Upper lobe of left lung (tissue), 4 donors: ENCODE measurements at regions not wholly inside any gene's neighbourhood (a gene's known extent, or its start where the extent isn't known, plus 50 kb on each side); places are given as distances from the start of the nearest gene placed in this dataset.

Source experiments
- CTCF ChIP-seq, 6 experiments: fragments of 450-650 bp in 4 of 6; fragments of 200-600 bp in 2 of 6; sonication (generic) in 2 of 6; IDR thresholded peaks; one replicate each; pipeline ENCODE4 v1.5.1; 2016 to 2019; ENCODE audit warnings: antibody characterized with exemption in 6 of 6
- EP300 ChIP-seq, 4 donors: sonication (generic); formaldehyde crosslinking; IDR thresholded peaks; one replicate each; pipeline ENCODE4 v1.5.1; 2017; ENCODE audit warnings: antibody characterized with exemption in 4 of 4, control low read depth in 2 of 4
- POLR2A ChIP-seq, 4 donors: fragments of 450-650 bp; IDR thresholded peaks; one replicate each; pipeline ENCODE4 v1.5.1; 2016 to 2017; ENCODE audit warnings: antibody characterized with exemption in 4 of 4, mild to moderate bottlenecking in 2 of 4
- POLR2AphosphoS5 ChIP-seq, 2 donors: sonication (generic); formaldehyde crosslinking; IDR thresholded peaks; one replicate each; pipeline ENCODE4 v1.5.1; 2017; ENCODE audit warnings: antibody characterized with exemption in 2 of 2

- TF ChIP-seq POLR2A (IDR thresholded peaks at IDR 0.05): no peak
- no peak for TF ChIP-seq CTCF (IDR thresholded peaks at IDR 0.05)
- TF ChIP-seq EP300 (IDR thresholded peaks at IDR 0.05): no peak
- no peak for TF ChIP-seq POLR2AphosphoS5 (IDR thresholded peaks at IDR 0.05)
These were observed 275.6 kb upstream of the ADGRL2 start for GRCh38 chr1:81525085-81525484.
